ENCODE measurements at regions not wholly inside any gene's neighbourhood (a gene's known extent, or its start where the extent isn't known, plus 50 kb on each side); places are given as distances from the start of the nearest gene placed in this dataset.

DNA sequence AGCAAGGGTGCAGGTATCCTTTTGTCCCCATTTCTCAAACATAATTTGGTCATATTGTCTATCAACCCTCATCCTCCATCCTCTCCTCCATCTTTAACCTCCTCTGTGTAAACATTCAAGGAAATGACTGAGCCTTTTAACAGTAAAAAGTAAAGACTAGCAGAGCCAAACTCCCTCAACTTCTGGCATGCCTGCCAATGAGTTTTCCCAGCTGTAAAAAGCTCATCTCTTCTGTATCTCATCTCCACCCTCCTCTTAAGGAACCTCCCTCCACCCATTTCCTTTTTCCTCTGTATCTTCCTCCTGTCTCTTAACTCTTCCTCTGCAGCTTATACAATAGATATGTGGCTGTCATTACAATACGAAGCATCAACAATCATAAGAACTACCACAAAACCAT lies 76.9 kb upstream of the PSMD7 start:
- no peak for TF ChIP-seq SP1 (IDR thresholded peaks at IDR 0.05)
- TF ChIP-seq FOXA1 (IDR thresholded peaks at IDR 0.05) = no peak
- no peak for TF ChIP-seq SUZ12 (IDR thresholded peaks at IDR 0.05)
- no peak for TF ChIP-seq BHLHE40 (IDR thresholded peaks at IDR 0.05; ENCODE audit: borderline replicate concordance)
- TF ChIP-seq ELF4 (IDR thresholded peaks at IDR 0.05) = no peak
- TF ChIP-seq ARNT (IDR thresholded peaks at IDR 0.05) = no peak
- TF ChIP-seq FOXM1 (IDR thresholded peaks at IDR 0.05; ENCODE audit: borderline replicate concordance) = no peak
- TF ChIP-seq NFRKB (IDR thresholded peaks at IDR 0.05) = no peak
- TF ChIP-seq, protein P1, sequence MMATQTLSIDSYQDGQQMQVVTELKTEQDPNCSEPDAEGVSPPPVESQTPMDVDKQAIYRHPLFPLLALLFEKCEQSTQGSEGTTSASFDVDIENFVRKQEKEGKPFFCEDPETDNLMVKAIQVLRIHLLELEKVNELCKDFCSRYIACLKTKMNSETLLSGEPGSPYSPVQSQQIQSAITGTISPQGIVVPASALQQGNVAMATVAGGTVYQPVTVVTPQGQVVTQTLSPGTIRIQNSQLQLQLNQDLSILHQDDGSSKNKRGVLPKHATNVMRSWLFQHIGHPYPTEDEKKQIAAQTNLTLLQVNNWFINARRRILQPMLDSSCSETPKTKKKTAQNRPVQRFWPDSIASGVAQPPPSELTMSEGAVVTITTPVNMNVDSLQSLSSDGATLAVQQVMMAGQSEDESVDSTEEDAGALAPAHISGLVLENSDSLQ (IDR thresholded peaks at IDR 0.05) = no peak
- no peak for TF ChIP-seq ZNF384 (IDR thresholded peaks at IDR 0.05)
- no peak for TF ChIP-seq LEF1 (IDR thresholded peaks at IDR 0.05; ENCODE audit: borderline replicate concordance)
- TF ChIP-seq HDGF (IDR thresholded peaks at IDR 0.05; ENCODE audit: borderline replicate concordance) = no peak
- TF ChIP-seq CTBP1 (IDR thresholded peaks at IDR 0.05; ENCODE audit: borderline replicate concordance) = no peak
- TF ChIP-seq TARDBP (IDR thresholded peaks at IDR 0.05) = no peak

All from HEK293T (cell line).